Upper lobe of left lung (tissue), 6 donors: ENCODE measurements at regions not wholly inside any gene's neighbourhood (a gene's known extent, or its start where the extent isn't known, plus 50 kb on each side); places are given as distances from the start of the nearest gene placed in this dataset.

Source experiments
- ATAC-seq, 2 donors: fragments of 200-7000 bp; cut with Tn5 transposase; one replicate each; pipeline ENCODE4 v1.9.1; 2022; ENCODE audit warnings: mild to moderate bottlenecking in 2 of 2, moderate library complexity in 2 of 2; ENCODE audit not compliant: low FRiP score in 2 of 2
- DNase-seq, 2 donors: peaks; one replicate each; pipeline ENCODE4 v3.0.0-alpha.2; 2019 to 2020
- H3K27ac ChIP-seq, 4 donors: fragments of 200-600 bp; sonication (generic); one replicate each; pipeline ENCODE4 v1.5.1; 2016 to 2019
- H3K27me3 ChIP-seq, 4 donors: fragments of 200-600 bp; sonication (generic); one replicate each; pipeline ENCODE4 v1.5.1; 2017 to 2019
- H3K36me3 ChIP-seq, 4 donors: fragments of 200-600 bp; sonication (generic); one replicate each; pipeline ENCODE4 v1.5.1; 2016 to 2019
- H3K4me1 ChIP-seq, 4 donors: fragments of 200-600 bp; sonication (generic); one replicate each; pipeline ENCODE4 v1.5.1; 2018 to 2019
- H3K4me3 ChIP-seq, 4 donors: fragments of 200-600 bp; sonication (generic); one replicate each; pipeline ENCODE4 v1.5.1; 2017 to 2019; ENCODE audit warnings: mild to moderate bottlenecking in 2 of 4, moderate library complexity in 1 of 4
- H3K9me3 ChIP-seq, 4 donors: fragments of 200-600 bp; sonication (generic); one replicate each; pipeline ENCODE4 v1.5.1; 2018 to 2019
- EP300 ChIP-seq, 4 donors: sonication (generic); formaldehyde crosslinking; IDR thresholded peaks; one replicate each; pipeline ENCODE4 v1.5.1; 2017; ENCODE audit warnings: antibody characterized with exemption in 4 of 4, control low read depth in 2 of 4
- POLR2A ChIP-seq, 4 donors: fragments of 450-650 bp; IDR thresholded peaks; one replicate each; pipeline ENCODE4 v1.5.1; 2016 to 2017; ENCODE audit warnings: antibody characterized with exemption in 4 of 4, mild to moderate bottlenecking in 2 of 4
- POLR2AphosphoS5 ChIP-seq, 2 donors: sonication (generic); formaldehyde crosslinking; IDR thresholded peaks; one replicate each; pipeline ENCODE4 v1.5.1; 2017; ENCODE audit warnings: antibody characterized with exemption in 2 of 2
- WGBS, 2 donors: methylation state at CpG; one replicate each; pipeline ENCODE4 v1.1.5; 2017 to 2018; 5-methylcytosine and 5-hydroxymethylcytosine counted together
- TF ChIP-seq, protein P1 (sequence below), 6 experiments: fragments of 450-650 bp in 4 of 6; fragments of 200-600 bp in 2 of 6; sonication (generic) in 2 of 6; IDR thresholded peaks; one replicate each; pipeline ENCODE4 v1.5.1; 2016 to 2019; ENCODE audit warnings: antibody characterized with exemption in 6 of 6
- donor health status: DM: no; HTN: no; CAD: no; lungs with moderate emphysema.
- donor health status: DM: no; HTN: yes; CAD: no; lungs with severe emphysema.

DNA sequence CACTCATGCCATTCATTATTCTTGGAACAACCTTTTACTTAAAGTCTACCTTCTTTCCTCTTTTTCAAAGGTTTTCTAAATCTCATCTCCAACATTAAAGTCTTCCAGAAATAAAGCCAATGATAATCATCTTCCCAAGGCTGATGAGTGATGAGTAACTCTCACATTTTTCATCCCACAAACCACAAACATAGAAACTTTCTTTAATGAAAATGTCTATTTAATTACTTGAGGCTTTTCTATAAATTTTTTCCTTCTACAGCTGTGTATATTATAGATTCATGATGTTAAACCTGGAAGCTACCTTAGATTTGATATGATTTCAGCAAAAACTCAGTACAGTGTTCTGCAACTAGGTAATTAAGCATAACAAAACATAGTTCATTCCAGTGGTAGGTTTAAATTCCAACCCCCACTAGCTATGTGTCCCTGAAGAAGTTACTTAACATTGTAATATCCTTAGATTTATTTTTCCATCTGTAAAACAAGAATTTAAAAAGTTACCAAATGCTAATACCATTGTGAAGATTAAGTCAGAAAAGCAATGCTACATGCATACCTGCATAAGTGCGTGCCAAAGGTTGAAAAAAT lies 845.4 kb downstream of the KCNA4 start:
- H3K4me3 ChIP-seq: no peak overlapping the region
- 85 to 97% methylated on average over 1 of the region's 1 CpG for WGBS, 2 donors
- ATAC-seq (no peak), DNase-seq (no peak)
- H3K9me3 ChIP-seq: no peaks in the 10 kb centered on the region
- H3K27ac ChIP-seq: no peak overlapping the region
- no peaks in the 10 kb centered on the region for H3K27me3 ChIP-seq
- TF ChIP-seq POLR2AphosphoS5 (IDR thresholded peaks at IDR 0.05) (no peak), EP300 (IDR thresholded peaks at IDR 0.05) (no peak), POLR2A (IDR thresholded peaks at IDR 0.05) (no peak)
- TF ChIP-seq, protein P1, sequence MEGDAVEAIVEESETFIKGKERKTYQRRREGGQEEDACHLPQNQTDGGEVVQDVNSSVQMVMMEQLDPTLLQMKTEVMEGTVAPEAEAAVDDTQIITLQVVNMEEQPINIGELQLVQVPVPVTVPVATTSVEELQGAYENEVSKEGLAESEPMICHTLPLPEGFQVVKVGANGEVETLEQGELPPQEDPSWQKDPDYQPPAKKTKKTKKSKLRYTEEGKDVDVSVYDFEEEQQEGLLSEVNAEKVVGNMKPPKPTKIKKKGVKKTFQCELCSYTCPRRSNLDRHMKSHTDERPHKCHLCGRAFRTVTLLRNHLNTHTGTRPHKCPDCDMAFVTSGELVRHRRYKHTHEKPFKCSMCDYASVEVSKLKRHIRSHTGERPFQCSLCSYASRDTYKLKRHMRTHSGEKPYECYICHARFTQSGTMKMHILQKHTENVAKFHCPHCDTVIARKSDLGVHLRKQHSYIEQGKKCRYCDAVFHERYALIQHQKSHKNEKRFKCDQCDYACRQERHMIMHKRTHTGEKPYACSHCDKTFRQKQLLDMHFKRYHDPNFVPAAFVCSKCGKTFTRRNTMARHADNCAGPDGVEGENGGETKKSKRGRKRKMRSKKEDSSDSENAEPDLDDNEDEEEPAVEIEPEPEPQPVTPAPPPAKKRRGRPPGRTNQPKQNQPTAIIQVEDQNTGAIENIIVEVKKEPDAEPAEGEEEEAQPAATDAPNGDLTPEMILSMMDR (IDR thresholded peaks at IDR 0.05): no peak
- no peaks in the 10 kb centered on the region for H3K4me1 ChIP-seq
- H3K36me3 ChIP-seq: no peaks in the 10 kb centered on the region

DNA sequence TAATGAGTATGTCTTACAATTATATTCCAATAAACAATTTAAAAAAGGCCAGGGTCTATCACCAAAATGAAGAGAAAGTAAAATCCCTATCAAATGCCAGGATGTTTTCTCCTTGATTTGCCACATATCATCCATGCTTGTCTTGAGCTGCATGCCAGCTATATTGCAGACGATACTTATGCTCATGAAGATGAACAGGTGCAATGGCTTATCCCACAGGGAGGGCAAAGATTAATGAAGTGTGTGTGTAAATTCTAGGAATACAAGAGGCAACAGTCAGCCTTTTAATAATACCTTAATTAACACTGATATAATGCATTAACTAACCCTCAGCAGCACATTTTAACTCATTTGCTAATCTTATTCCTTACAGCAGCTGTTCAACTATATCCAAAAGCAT lies 850.5 kb downstream of the KCNA4 start:
- H3K27ac ChIP-seq: no peak overlapping the region
- 63 to 83% methylated on average over 1 of the region's 1 CpG for WGBS, 2 donors
- TF ChIP-seq POLR2A (IDR thresholded peaks at IDR 0.05) (no peak), POLR2AphosphoS5 (IDR thresholded peaks at IDR 0.05) (no peak), EP300 (IDR thresholded peaks at IDR 0.05) (no peak)
- TF ChIP-seq, protein P1 (IDR thresholded peaks at IDR 0.05): no peak
- H3K4me3 ChIP-seq: no peak overlapping the region
- H3K27me3 ChIP-seq: no peaks in the 10 kb centered on the region
- DNase-seq (no peak), ATAC-seq (no peak)
- H3K9me3 ChIP-seq: no peaks in the 10 kb centered on the region
- H3K4me1 ChIP-seq: no peaks in the 10 kb centered on the region
- no peaks in the 10 kb centered on the region for H3K36me3 ChIP-seq

DNA sequence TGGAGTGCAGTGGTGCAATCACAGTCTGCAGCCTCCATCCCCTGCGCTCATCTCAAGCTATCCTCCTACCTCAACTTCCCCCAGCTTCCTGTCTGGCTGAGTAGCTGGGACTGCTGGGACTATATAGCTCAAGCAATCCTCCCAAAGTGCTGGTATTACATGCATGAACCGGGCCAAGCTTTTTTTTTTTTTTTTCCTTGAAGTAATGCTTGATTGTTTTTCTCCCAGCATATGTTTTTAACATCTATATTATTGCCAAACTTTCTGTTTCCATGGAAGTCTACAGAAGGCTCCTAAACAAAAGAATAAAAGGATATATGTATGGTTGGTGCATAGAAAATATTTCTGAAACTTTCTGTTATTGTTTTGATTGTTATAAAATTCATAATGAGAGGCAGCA lies 853.6 kb downstream of the KCNA4 start:
- no peak for DNase-seq
- Histone ChIP-seq H3K9me3 (no peaks in the 10 kb centered on the region), H3K4me1 (no peaks in the 10 kb centered on the region), H3K27me3 (no peaks in the 10 kb centered on the region), H3K4me3 (no peak overlapping the region), H3K27ac (no peak overlapping the region), H3K36me3 (no peaks in the 10 kb centered on the region)
- ATAC-seq: no peak
- 72 to 86% methylated on average over 2 of the region's 2 CpGs for WGBS, 2 donors
- TF ChIP-seq POLR2AphosphoS5 (IDR thresholded peaks at IDR 0.05): no peak

DNA sequence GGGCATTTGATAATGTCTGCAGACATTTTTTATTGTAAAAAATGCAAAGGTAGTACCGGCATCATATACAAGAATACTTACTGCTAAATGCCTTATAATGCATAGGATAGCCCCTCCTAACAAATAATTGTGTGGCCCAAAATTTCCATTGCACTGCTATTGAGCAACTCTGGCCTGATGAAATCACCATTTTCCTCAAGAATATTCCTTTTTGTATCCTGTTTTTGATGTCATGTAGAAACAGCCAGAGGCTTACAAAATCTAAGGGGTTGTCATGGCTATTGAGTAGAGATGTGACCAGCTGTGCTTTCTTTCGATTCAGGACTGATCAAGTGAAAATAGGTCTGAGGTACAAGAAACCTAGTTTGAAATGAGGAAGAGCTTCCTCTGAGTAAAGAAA lies 854.3 kb downstream of the KCNA4 start:
- Histone ChIP-seq H3K4me1 (no peaks in the 10 kb centered on the region), H3K27me3 (no peaks in the 10 kb centered on the region), H3K27ac (no peak overlapping the region), H3K36me3 (no peaks in the 10 kb centered on the region), H3K9me3 (no peaks in the 10 kb centered on the region), H3K4me3 (no peak overlapping the region)
- no peak for DNase-seq
- WGBS, 2 donors: 83 to 84% methylated on average over 2 of the region's 2 CpGs
- ATAC-seq: no peak
- TF ChIP-seq POLR2A (IDR thresholded peaks at IDR 0.05) (no peak), POLR2AphosphoS5 (IDR thresholded peaks at IDR 0.05) (no peak), EP300 (IDR thresholded peaks at IDR 0.05) (no peak)
- TF ChIP-seq, protein P1 (IDR thresholded peaks at IDR 0.05): no peak

DNA sequence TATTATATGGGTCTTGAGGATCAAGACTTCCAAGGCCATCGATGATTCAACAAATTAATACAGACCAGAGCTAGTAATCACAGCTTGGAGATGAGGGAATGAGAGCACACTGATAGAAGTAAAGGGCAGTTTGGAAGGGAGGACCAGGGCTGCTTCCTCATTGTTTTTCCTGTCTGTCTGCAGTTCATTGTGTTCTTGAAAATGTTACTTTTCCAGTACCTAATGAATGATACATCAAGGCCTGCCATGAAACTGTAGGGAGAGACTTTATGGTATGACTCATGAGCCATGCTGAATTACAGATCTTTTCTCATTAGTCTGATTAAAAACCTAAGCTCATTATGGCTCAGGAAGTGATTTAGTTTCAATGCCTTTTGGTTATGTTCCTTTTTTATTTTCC lies 855.6 kb downstream of the KCNA4 start:
- no peaks in the 10 kb centered on the region for H3K9me3 ChIP-seq
- no peak for DNase-seq
- no peaks in the 10 kb centered on the region for H3K4me1 ChIP-seq
- H3K27me3 ChIP-seq: no peaks in the 10 kb centered on the region
- ATAC-seq: no peak
- no peaks in the 10 kb centered on the region for H3K36me3 ChIP-seq
- TF ChIP-seq POLR2A (IDR thresholded peaks at IDR 0.05) (no peak), POLR2AphosphoS5 (IDR thresholded peaks at IDR 0.05) (no peak)
- TF ChIP-seq, protein P1 (IDR thresholded peaks at IDR 0.05): no peak
- H3K27ac ChIP-seq: no peak overlapping the region
- 72 to 77% methylated on average over 1 of the region's 1 CpG for WGBS, 2 donors
- no peak overlapping the region for H3K4me3 ChIP-seq
